H1 (cell line): ENCODE measurements at regions not wholly inside any gene's neighbourhood (a gene's known extent, or its start where the extent isn't known, plus 50 kb on each side); places are given as distances from the start of the nearest gene placed in this dataset.

Experiments
- CTCF ChIA-PET: fragments of 300-600 bp; sonication (Branson Sonifier 250); formaldehyde crosslinking; loops from one replicate; lab custom pipeline; 2021; ENCODE audit not compliant: partially characterized antibody; lab: Charles Lee
- POLR2A ChIA-PET: fragments of 300-600 bp; sonication (Branson Sonifier 250); formaldehyde crosslinking; loops from one replicate; lab custom pipeline; 2021; ENCODE audit warnings: inconsistent platforms; ENCODE audit not compliant: partially characterized antibody; lab: Charles Lee
- DNase-seq, 2 experiments: peaks; one replicate each; pipeline versions ENCODE4 v3.0.0 to v3.0.0-alpha.2; 2010 to 2022; ENCODE audit warnings: low spot score in 2 of 2, low read depth in 1 of 2, mixed read lengths in 1 of 2
- FAIRE-seq: peaks from 2 replicates; lab custom pipeline; 2011; peaks lifted over from hg19 to GRCh38; lab: Jason Lieb, UNC
- H2AFZ ChIP-seq: 2 replicates; pipeline ENCODE4 v1.8.1; 2012; ENCODE audit warnings: low read length, inconsistent platforms
- H2AK5ac ChIP-seq: 2 replicates; pipeline ENCODE4 v1.6.1; 2013; ENCODE audit warnings: low read depth, low read length
- H2BK120ac ChIP-seq: replicated peaks from 2 replicates; pipeline ENCODE3; 2013; ENCODE audit warnings: low read depth, low read length, inconsistent platforms
- H2BK12ac ChIP-seq: 2 replicates; pipeline ENCODE4 v1.6.1; 2013; ENCODE audit warnings: low read depth, low read length
- H2BK15ac ChIP-seq: 2 replicates; pipeline ENCODE4 v1.6.1; 2013; ENCODE audit warnings: low read length
- H2BK20ac ChIP-seq: 2 replicates; pipeline ENCODE4 v1.6.1; 2013; ENCODE audit warnings: low read length
- H2BK5ac ChIP-seq: 2 replicates; pipeline ENCODE4 v1.6.1; 2013; ENCODE audit warnings: low read depth, low read length
- H3K14ac ChIP-seq: 2 replicates; pipeline ENCODE4 v1.6.1; 2013; ENCODE audit warnings: inconsistent platforms; ENCODE audit not compliant: insufficient read length
- H3K18ac ChIP-seq: 2 replicates; pipeline ENCODE4 v1.6.1; 2013; ENCODE audit warnings: low read length; ENCODE audit errors: extremely low read depth
- H3K23ac ChIP-seq: 2 replicates; pipeline ENCODE4 v1.6.1; 2013; ENCODE audit warnings: inconsistent platforms; ENCODE audit not compliant: insufficient read length
- H3K23me2 ChIP-seq: 2 replicates; pipeline ENCODE4 v1.6.1; 2013; ENCODE audit warnings: low read depth, low read length
- H3K27ac ChIP-seq: 2 replicates; pipeline ENCODE4 v1.6.1; 2011; ENCODE audit warnings: low read depth, low read length, inconsistent platforms
- H3K27me3 ChIP-seq, 4 experiments: replicated peaks in 1 of 4; 1 replicate in 1 of 4; 2 replicates in 3 of 4; pipeline versions ENCODE4 v1.6.1 to v1.8.1; 2011 to 2013; ENCODE audit warnings: low read length in 3 of 4, mild to moderate bottlenecking in 3 of 4, inconsistent platforms in 2 of 4, mixed read lengths in 2 of 4, moderate library complexity in 1 of 4; ENCODE audit not compliant: control insufficient read depth in 3 of 4, insufficient read depth in 3 of 4; ENCODE audit errors: extremely low read depth in 1 of 4
- H3K36me3 ChIP-seq, 4 experiments: 2 replicates each; pipeline versions ENCODE4 v1.6.1 to v1.8.1; 2011 to 2013; ENCODE audit warnings: mild to moderate bottlenecking in 4 of 4, low read length in 3 of 4, moderate library complexity in 2 of 4, control low read depth in 1 of 4, inconsistent platforms in 1 of 4; ENCODE audit not compliant: insufficient read depth in 4 of 4, control insufficient read depth in 2 of 4
- H3K4ac ChIP-seq: replicated peaks from 2 replicates; pipeline ENCODE3; 2013; ENCODE audit warnings: low read length, low read depth, mixed read lengths, inconsistent platforms; ENCODE audit not compliant: insufficient read length
- H3K4me1 ChIP-seq, 4 experiments: replicated peaks in 1 of 4; 1 replicate in 1 of 4; 2 replicates in 3 of 4; pipeline versions ENCODE4 v1.6.1 to v1.8.1; 2011 to 2013; ENCODE audit warnings: low read length in 3 of 4, inconsistent platforms in 2 of 4, mixed read lengths in 1 of 4; ENCODE audit not compliant: insufficient read depth in 4 of 4, control insufficient read depth in 3 of 4
- H3K4me2 ChIP-seq, 2 experiments: 2 replicates each; pipeline versions ENCODE4 v1.6.1 to v1.8.1; 2011 to 2013; ENCODE audit warnings: low read depth in 2 of 2, low read length in 2 of 2, control low read depth in 1 of 2, inconsistent platforms in 1 of 2, mild to moderate bottlenecking in 1 of 2; ENCODE audit not compliant: insufficient read depth in 1 of 2
- H3K4me3 ChIP-seq, 4 experiments: fragments of 200-600, 300-600 bp in 1 of 4; sonication (generic), shearing (Covaris generic), sonication (Bioruptor Twin) in 1 of 4; 2 replicates each; pipeline versions ENCODE4 v1.5.1 to v1.8.1; 2011 to 2016; ENCODE audit warnings: low read length in 4 of 4, low read depth in 3 of 4, control low read depth in 2 of 4, inconsistent platforms in 2 of 4, mild to moderate bottlenecking in 2 of 4, mixed read lengths in 1 of 4, moderate library complexity in 1 of 4; ENCODE audit not compliant: insufficient read depth in 2 of 4; ENCODE audit errors: extremely low read depth in 1 of 4
- H3K56ac ChIP-seq: replicated peaks from 2 replicates; pipeline ENCODE3; 2013; ENCODE audit warnings: low read depth, mild to moderate bottlenecking, mixed read lengths, low read length, inconsistent platforms; ENCODE audit not compliant: insufficient read length
- H3K79me1 ChIP-seq: 2 replicates; pipeline ENCODE4 v1.6.1; 2013; ENCODE audit warnings: low read depth, low read length, control low read depth
- H3K79me2 ChIP-seq, 2 experiments: 2 replicates each; pipeline versions ENCODE4 v1.6.1 to v1.8.1; 2012 to 2013; ENCODE audit warnings: low read length in 2 of 2, mild to moderate bottlenecking in 2 of 2, inconsistent platforms in 1 of 2; ENCODE audit not compliant: insufficient read depth in 2 of 2, control insufficient read depth in 1 of 2
- H3K9ac ChIP-seq, 4 experiments: replicated peaks in 1 of 4; 1 replicate in 1 of 4; 2 replicates in 3 of 4; pipeline versions ENCODE4 v1.6.1 to v1.8.1; 2011 to 2013; ENCODE audit warnings: low read depth in 3 of 4, low read length in 3 of 4, control low read depth in 2 of 4, mild to moderate bottlenecking in 2 of 4, moderate library complexity in 2 of 4, inconsistent platforms in 1 of 4; ENCODE audit errors: extremely low read depth in 1 of 4
- H3K9me3 ChIP-seq, 2 experiments: 2 replicates each; pipeline versions ENCODE4 v1.6.1 to v1.8.1; 2012 to 2013; ENCODE audit warnings: mild to moderate bottlenecking in 2 of 2, moderate library complexity in 2 of 2, control low read depth in 1 of 2, inconsistent platforms in 1 of 2, low read depth in 1 of 2, low read length in 1 of 2, mixed read lengths in 1 of 2; ENCODE audit not compliant: insufficient read depth in 2 of 2
- H4K20me1 ChIP-seq, 2 experiments: replicated peaks in 1 of 2; 2 replicates each; pipeline versions ENCODE3 to v1.8.1; 2011 to 2013; ENCODE audit warnings: inconsistent platforms in 2 of 2, low read length in 2 of 2, mild to moderate bottlenecking in 1 of 2; ENCODE audit not compliant: insufficient read depth in 2 of 2, control insufficient read depth in 1 of 2
- H4K5ac ChIP-seq: 2 replicates; pipeline ENCODE4 v1.6.1; 2013; ENCODE audit warnings: low read length, low read depth, mixed read lengths, inconsistent platforms; ENCODE audit not compliant: insufficient read length
- H4K8ac ChIP-seq: 2 replicates; pipeline ENCODE4 v1.8.0; 2013; ENCODE audit warnings: mild to moderate bottlenecking, moderate library complexity, low read length, inconsistent platforms; ENCODE audit not compliant: insufficient read depth; ENCODE audit errors: extremely low read depth
- H4K91ac ChIP-seq: replicated peaks from 2 replicates; pipeline ENCODE3; 2013; ENCODE audit warnings: low read length, mixed read lengths, inconsistent platforms; ENCODE audit not compliant: insufficient read length
- GTF2F1 ChIP-seq: IDR thresholded peaks from 2 replicates; pipeline ENCODE4 v1.6.1; 2012; ENCODE audit warnings: low read depth, low read length, improper control_type of control experiment, borderline replicate concordance
- KDM4A ChIP-seq: IDR thresholded peaks from one replicate; pipeline ENCODE4 v1.7.1; 2012; ENCODE audit warnings: low read depth, mild to moderate bottlenecking, moderate library complexity, low read length, inconsistent platforms; ENCODE audit not compliant: severe bottlenecking
- RXRA ChIP-seq: IDR thresholded peaks from 2 replicates; pipeline ENCODE4 v1.6.1; 2011; ENCODE audit warnings: low read depth, mild to moderate bottlenecking, low read length, moderate library complexity; ENCODE audit not compliant: insufficient read depth
- SIN3A ChIP-seq, 2 experiments: IDR thresholded peaks in 1 of 2; conservative IDR thresholded peaks in 1 of 2; 2 replicates each; pipeline ENCODE4 v1.6.1; 2011 to 2012; ENCODE audit warnings: low read length in 2 of 2, improper control_type of control experiment in 1 of 2, low read depth in 1 of 2, mild to moderate bottlenecking in 1 of 2
- SP2 ChIP-seq: IDR thresholded peaks from 2 replicates; pipeline ENCODE4 v1.6.1; 2012; ENCODE audit warnings: mild to moderate bottlenecking, low read length, inconsistent platforms
- TAF7 ChIP-seq: optimal IDR thresholded peaks from 2 replicates; pipeline ENCODE3; 2011; ENCODE audit warnings: low read depth, mild to moderate bottlenecking, inconsistent platforms, low read length, moderate library complexity, borderline replicate concordance
- WGBS, 2 experiments: shearing (Covaris generic) in 1 of 2; methylation state at CpG; one replicate each; pipeline versions ENCODE4 v1.1.6 to v1.1.7; 2013 to 2015; ENCODE audit warnings: low lambda C conversion rate in 2 of 2, mixed read lengths in 2 of 2, inconsistent platforms in 1 of 2, low coverage in 1 of 2, missing lambda C conversion rate in 1 of 2; ENCODE audit not compliant: insufficient replicate concordance in 2 of 2, insufficient coverage in 1 of 2, insufficient read length in 1 of 2; ENCODE audit errors: extremely low coverage in 1 of 2, missing lambda C conversion rate in 1 of 2; 5-methylcytosine and 5-hydroxymethylcytosine counted together
- TF ChIP-seq, protein P1 (sequence below): IDR thresholded peaks from 2 replicates; pipeline ENCODE4 v1.6.1; 2012; ENCODE audit warnings: low read length, inconsistent platforms

DNA sequence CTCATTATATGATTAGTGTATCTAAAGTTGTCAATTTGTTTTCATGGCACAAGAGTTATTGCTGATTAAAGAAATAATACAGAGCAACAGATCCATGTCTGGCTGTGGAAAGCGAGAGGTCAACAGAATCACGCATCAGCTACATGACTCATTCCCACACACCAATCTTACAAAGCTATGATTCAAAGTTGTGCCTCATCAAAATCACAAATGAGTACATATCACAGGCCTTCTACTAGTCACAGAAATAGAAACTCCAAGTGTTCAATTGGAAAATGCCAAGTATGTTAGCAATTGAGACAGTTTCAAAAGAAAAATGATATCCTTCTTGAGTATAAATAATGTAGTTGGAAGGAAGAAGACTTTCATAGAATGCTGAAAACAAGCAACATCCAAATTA lies 57.8 kb upstream of the NKAIN2 start:
- H4K20me1 ChIP-seq, result no peaks in the 10 kb centered on the region
- H2BK5ac ChIP-seq, result no peak overlapping the region
- H3K79me1 ChIP-seq, result no peaks in the 10 kb centered on the region
- no peak for FAIRE-seq
- WGBS, 2 experiments, result 95% methylated on average over 2 of the region's 2 CpGs; no CpG with 5 or more reads in 1 of the 2 experiments
- no peak overlapping the region for H4K5ac ChIP-seq
- no peak overlapping the region for H4K91ac ChIP-seq
- no peak overlapping the region for H2BK12ac ChIP-seq
- H3K18ac ChIP-seq, result no peak overlapping the region
- H3K27ac ChIP-seq, result no peak overlapping the region
- H3K23me2 ChIP-seq, result no peaks in the 10 kb centered on the region; the same call in 1 of the 2 replicates
- H4K8ac ChIP-seq, result no peak overlapping the region
- H3K36me3 ChIP-seq, result no peaks in the 10 kb centered on the region
- no peak overlapping the region for H3K56ac ChIP-seq
- no peak for DNase-seq
- no peak overlapping the region for H3K14ac ChIP-seq
- no peak overlapping the region for H2BK15ac ChIP-seq
- POLR2A ChIA-PET, result no interaction called here
- no peaks in the 10 kb centered on the region for H3K79me2 ChIP-seq
- TF ChIP-seq, protein P1, sequence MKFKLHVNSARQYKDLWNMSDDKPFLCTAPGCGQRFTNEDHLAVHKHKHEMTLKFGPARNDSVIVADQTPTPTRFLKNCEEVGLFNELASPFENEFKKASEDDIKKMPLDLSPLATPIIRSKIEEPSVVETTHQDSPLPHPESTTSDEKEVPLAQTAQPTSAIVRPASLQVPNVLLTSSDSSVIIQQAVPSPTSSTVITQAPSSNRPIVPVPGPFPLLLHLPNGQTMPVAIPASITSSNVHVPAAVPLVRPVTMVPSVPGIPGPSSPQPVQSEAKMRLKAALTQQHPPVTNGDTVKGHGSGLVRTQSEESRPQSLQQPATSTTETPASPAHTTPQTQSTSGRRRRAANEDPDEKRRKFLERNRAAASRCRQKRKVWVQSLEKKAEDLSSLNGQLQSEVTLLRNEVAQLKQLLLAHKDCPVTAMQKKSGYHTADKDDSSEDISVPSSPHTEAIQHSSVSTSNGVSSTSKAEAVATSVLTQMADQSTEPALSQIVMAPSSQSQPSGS, result no peak
- no peak for TF ChIP-seq GTF2F1
- TF ChIP-seq SP2, result no peak
- no peak for TF ChIP-seq KDM4A
- no peak for TF ChIP-seq SIN3A (conservative IDR thresholded peaks at IDR 0.05 in 1 of 2, IDR thresholded peaks at IDR 0.05 in 1 of 2; ENCODE audit: low read depth in 1 of 2, low read length in 2 of 2)
- no peak for TF ChIP-seq TAF7
- TF ChIP-seq RXRA, result no peak
- no peak overlapping the region for H3K4ac ChIP-seq
- no peak overlapping the region for H3K4me2 ChIP-seq
- no peak overlapping the region for H3K9ac ChIP-seq
- H3K4me3 ChIP-seq, result no peak overlapping the region
- no peaks in the 10 kb centered on the region for H3K27me3 ChIP-seq
- H3K9me3 ChIP-seq, result no peaks in the 10 kb centered on the region
- CTCF ChIA-PET, result no interaction called here
- H2AK5ac ChIP-seq, result no peak overlapping the region
- no peak overlapping the region for H2AFZ ChIP-seq
- H2BK20ac ChIP-seq, result no peak overlapping the region
- no peak overlapping the region for H2BK120ac ChIP-seq
- no peak overlapping the region for H3K23ac ChIP-seq
- H3K4me1 ChIP-seq, result no peaks in the 10 kb centered on the region
